Heart left ventricle (tissue), 16 donors: ENCODE measurements at regions not wholly inside any gene's neighbourhood (a gene's known extent, or its start where the extent isn't known, plus 50 kb on each side); places are given as distances from the start of the nearest gene placed in this dataset.

ENCODE experiments used
- ATAC-seq, 4 donors: fragments of 200-7000 bp; cut with Tn5 transposase; one replicate each; pipeline ENCODE4 v1.9.1; 2020 to 2022; ENCODE audit warnings: moderate library complexity in 4 of 4, mild to moderate bottlenecking in 3 of 4, moderate number of reproducible peaks in 1 of 4
- DNase-seq, 5 donors: peaks; one replicate each; pipeline ENCODE4 v3.0.0-alpha.2; 2020
- H3K27ac ChIP-seq, 12 donors: fragments of 200-600 bp; sonication (generic) in 4 of 12; one replicate each; pipeline versions ENCODE4 v1.5.0 to v1.8.0; 2016 to 2022; ENCODE audit warnings: mild to moderate bottlenecking in 2 of 12
- H3K27me3 ChIP-seq, 9 donors: fragments of 200-600 bp; sonication (generic) in 2 of 9; one replicate each; pipeline versions ENCODE4 v1.5.1 to v1.8.0; 2016 to 2022; ENCODE audit warnings: mild to moderate bottlenecking in 3 of 9
- H3K36me3 ChIP-seq, 9 donors: fragments of 200-600 bp; sonication (generic) in 2 of 9; one replicate each; pipeline versions ENCODE4 v1.5.0 to v1.8.0; 2018 to 2022; ENCODE audit warnings: mild to moderate bottlenecking in 2 of 9
- H3K4me1 ChIP-seq, 12 donors: fragments of 200-600 bp; sonication (generic) in 4 of 12; one replicate each; pipeline versions ENCODE4 v1.5.0 to v1.8.0; 2016 to 2022; ENCODE audit warnings: mild to moderate bottlenecking in 3 of 12
- H3K4me3 ChIP-seq, 12 donors: fragments of 200-600 bp; sonication (generic) in 4 of 12; one replicate each; pipeline versions ENCODE4 v1.5.0 to v1.8.0; 2017 to 2022; ENCODE audit warnings: mild to moderate bottlenecking in 9 of 12, moderate library complexity in 4 of 12
- H3K9me3 ChIP-seq, 12 donors: fragments of 200-600 bp; sonication (generic) in 4 of 12; one replicate each; pipeline versions ENCODE4 v1.5.0 to v1.8.0; 2016 to 2022; ENCODE audit warnings: mild to moderate bottlenecking in 1 of 12
- CTCF ChIP-seq, 12 donors: fragments of 200-600 bp; sonication (generic) in 4 of 12; IDR thresholded peaks; one replicate each; pipeline versions ENCODE4 v1.5.0 to v1.8.0; 2018 to 2022; ENCODE audit warnings: antibody characterized with exemption in 12 of 12, mild to moderate bottlenecking in 5 of 12
- POLR2A ChIP-seq, 2 donors: fragments of 450-650 bp; IDR thresholded peaks; one replicate each; pipeline ENCODE4 v1.6.1; 2017; ENCODE audit warnings: antibody characterized with exemption in 2 of 2, mild to moderate bottlenecking in 2 of 2, moderate library complexity in 2 of 2
- WGBS, 4 donors: extraction: QIAGEN DNeasy Blood & Tissue Kit in 2 of 4; methylation state at CpG; one replicate each; pipeline versions ENCODE4 v1.1.5 to v1.1.7; 2013 to 2018; 5-methylcytosine and 5-hydroxymethylcytosine counted together
- intact Hi-C, 10 donors: fragments of 100-400 bp; cut with DNase I; formaldehyde crosslinking; loops; one replicate each; pipeline versions ENCODE4 v1.11.1 to v1.14.2; 2022
- donor health status: ischemic (EF 13 %, LVEDD 7.1; RV severe dilation, severe dysfunction).
- donor health status: healthy with polysubstance abuse.
- donor health status: DM: no; HTN: yes; CAD: no.
- donor health status: DM: no; HTN: no; CAD: no.
- donor health status: ischemic (EF 25% LVEDD 6.9; RV normal size, moderate dysfunction).
- donor health status: ischemic (EF 25% LVEDD 5.7; RV mildly dilated, moderate dysfunction).
- donor health status: healthy.
- donor health status: DM: yes; HTN: yes; CAD: no.
- donor health status: ischemic (EF 35%, LVEDD 5.7; RV mildly dilated, moderate dysfunction).
- donor health status: nonischemic (EF 11% LVEDD 7.7; RV severe dilation, severe dysfunction).
- donor health status: DM: yes; HTN: yes; CAD: no.
- donor health status: PGD.
- donor health status: ischemic (EF 29% LVEDD 5.4; RV normal size, mild dysfunction).
- donor health status: nonischemic (EF 23%, LVEDD 6.1; RV moderate dilation, normal function).

- Histone ChIP-seq H3K36me3 (no peaks in the 10 kb centered on the region), H3K9me3 (no peaks in the 10 kb centered on the region), H3K4me3 (no peak overlapping the region), H3K27ac (no peak overlapping the region), H3K4me1 (peaks cover 0 to 13% (median 0%) of the 10 kb centered on the region in 12 donors), H3K27me3 (peaks cover 0 to 4% (median 0%) of the 10 kb centered on the region in 9 donors)
- TF ChIP-seq CTCF (IDR thresholded peaks at IDR 0.05), result peak; percentile 41 to 72 (median 50)
- TF ChIP-seq POLR2A (IDR thresholded peaks at IDR 0.05), result no peak
- intact Hi-C loops, result loop anchor here in 7 of 10 donors (5.0 to 10.0 kb wide), 4 partner anchors 74 to 127 kb away; partner anchors contain the start of gene ATP11B (in 5 of the 7)
- 44 to 50% (median 45%) methylated on average over 7 of the region's 7 CpGs for WGBS, 4 donors
- DNase-seq (no peak), ATAC-seq (peak in 1 of 4 donors; percentile 55)
Measured at GRCh38 chr3:182710557-182711157, 82.6 kb upstream of the ATP11B start.

GRCh38 chr3:182711261-182711683 is 82.0 kb upstream of the ATP11B start:
- TF ChIP-seq CTCF (IDR thresholded peaks at IDR 0.05) (no peak), POLR2A (IDR thresholded peaks at IDR 0.05) (no peak)
- Histone ChIP-seq H3K9me3 (no peaks in the 10 kb centered on the region), H3K27me3 (no peaks in the 10 kb centered on the region), H3K4me3 (no peak overlapping the region), H3K4me1 (peaks cover 0 to 14% (median 0%) of the 10 kb centered on the region in 12 donors), H3K36me3 (no peaks in the 10 kb centered on the region), H3K27ac (no peak overlapping the region)
- no peak for DNase-seq
- no peak for ATAC-seq
- intact Hi-C loops, result loop anchor here in 7 of 10 donors (5.0 to 10.0 kb wide), 4 partner anchors 74 to 126 kb away; partner anchors contain the start of gene ATP11B (in 5 of the 7)
- WGBS, 4 donors, result 75 to 84% (median 77%) methylated on average over 3 of the region's 3 CpGs

GRCh38 chr3:182711853-182712252 is 81.5 kb upstream of the ATP11B start:
- ATAC-seq (no peak), DNase-seq (no peak)
- no peak overlapping the region for H3K4me3 ChIP-seq
- no peaks in the 10 kb centered on the region for H3K27me3 ChIP-seq
- H3K27ac ChIP-seq, result no peak overlapping the region
- TF ChIP-seq CTCF (IDR thresholded peaks at IDR 0.05) (no peak), POLR2A (IDR thresholded peaks at IDR 0.05) (no peak)
- no peaks in the 10 kb centered on the region for H3K36me3 ChIP-seq
- 69 to 83% (median 81%) methylated on average over 2 of the region's 2 CpGs for WGBS, 4 donors
- peaks cover 0 to 14% (median 0%) of the 10 kb centered on the region in 12 donors for H3K4me1 ChIP-seq
- intact Hi-C loops, result loop anchor here in 7 of 10 donors (2.0 to 10.0 kb wide), 5 partner anchors 73 to 125 kb away; partner anchors contain the start of gene ATP11B (in 5 of the 7)
- no peaks in the 10 kb centered on the region for H3K9me3 ChIP-seq

GRCh38 chr3:182713111-182713510 is 80.2 kb upstream of the ATP11B start:
- no peaks in the 10 kb centered on the region for H3K27me3 ChIP-seq
- H3K36me3 ChIP-seq, result no peaks in the 10 kb centered on the region
- DNase-seq, result no peak
- 87 to 90% (median 89%) methylated on average over 3 of the region's 3 CpGs for WGBS, 4 donors
- no peaks in the 10 kb centered on the region for H3K9me3 ChIP-seq
- H3K4me1 ChIP-seq, result peaks cover 0 to 14% (median 0%) of the 10 kb centered on the region in 12 donors
- no peak overlapping the region for H3K4me3 ChIP-seq
- intact Hi-C loops, result loop anchor here in 8 of 10 donors (1.0 to 10.0 kb wide), 6 partner anchors 72 to 125 kb away; partner anchors contain the start of gene ATP11B (in 5 of the 8)
- no peak overlapping the region for H3K27ac ChIP-seq
- no peak for ATAC-seq
- TF ChIP-seq POLR2A (IDR thresholded peaks at IDR 0.05) (no peak), CTCF (IDR thresholded peaks at IDR 0.05) (no peak)
